ENCODE measurements at regions not wholly inside any gene's neighbourhood (a gene's known extent, or its start where the extent isn't known, plus 50 kb on each side); places are given as distances from the start of the nearest gene placed in this dataset.

GRCh38 chr5:144598451-144599068 is 427.9 kb downstream of the KCTD16 start:
- TF ChIP-seq POLR2AphosphoS5 (IDR thresholded peaks at IDR 0.05; ENCODE audit: low read depth, low read length) (no peak), POLR2A (IDR thresholded peaks at IDR 0.05; ENCODE audit: low read depth, low read length) (no peak), TAF1 (IDR thresholded peaks at IDR 0.05; ENCODE audit: borderline replicate concordance, low read depth, low read length) (no peak)
